CD4-positive, alpha-beta T cell (primary cell): ENCODE measurements at regions not wholly inside any gene's neighbourhood (a gene's known extent, or its start where the extent isn't known, plus 50 kb on each side); places are given as distances from the start of the nearest gene placed in this dataset.

Source experiments
- ATAC-seq: fragments of 200-7000 bp; cut with Tn5 transposase; one replicate; pipeline ENCODE4 v1.10.0; 2022; ENCODE audit warnings: mild to moderate bottlenecking; ENCODE audit not compliant: poor library complexity
- CTCF ChIA-PET: fragments of 350-600 bp; sonication (Branson Sonifier 250); formaldehyde crosslinking; loops from one replicate; lab custom pipeline; 2021; ENCODE audit warnings: antibody characterized with exemption, inconsistent platforms; lab: Charles Lee
- POLR2A ChIA-PET: fragments of 350-600 bp; sonication (Branson Sonifier 250); formaldehyde crosslinking; loops from one replicate; lab custom pipeline; 2021; ENCODE audit warnings: antibody characterized with exemption, inconsistent platforms; lab: Charles Lee
- DNase-seq, 14 experiments: peaks; one replicate each; pipeline ENCODE4 v3.0.0-alpha.2; 2013 to 2020; ENCODE audit warnings: mixed read lengths in 2 of 14
- H3K27ac ChIP-seq, 2 donors: one replicate each; pipeline versions ENCODE4 v1.5.1 to v1.7.0; 2013; ENCODE audit warnings: low read length in 2 of 2, low read depth in 1 of 2, mild to moderate bottlenecking in 1 of 2
- H3K27me3 ChIP-seq, 2 experiments: 1 replicate in 1 of 2; 2 replicates in 1 of 2; pipeline versions ENCODE4 v1.6.1 to v1.7.0; 2013; ENCODE audit warnings: low read length in 2 of 2, control low read depth in 1 of 2, mild to moderate bottlenecking in 1 of 2, moderate library complexity in 1 of 2; ENCODE audit not compliant: insufficient read depth in 2 of 2, control insufficient read depth in 1 of 2
- H3K36me3 ChIP-seq: one replicate; pipeline ENCODE4 v1.6.1; 2013; ENCODE audit warnings: low read length, control low read depth; ENCODE audit not compliant: insufficient read depth
- H3K4me1 ChIP-seq: one replicate; pipeline ENCODE4 v1.6.1; 2013; ENCODE audit warnings: low read length, control low read depth; ENCODE audit not compliant: insufficient read depth
- H3K4me3 ChIP-seq: one replicate; pipeline ENCODE4 v1.5.1; 2013; ENCODE audit warnings: mild to moderate bottlenecking, low read length, moderate library complexity
- H3K9me3 ChIP-seq, 2 experiments: 1 replicate in 1 of 2; 2 replicates in 1 of 2; pipeline versions ENCODE4 v1.6.1 to v1.7.0; 2013; ENCODE audit warnings: low read length in 2 of 2, mild to moderate bottlenecking in 2 of 2, control low read depth in 1 of 2, moderate library complexity in 1 of 2; ENCODE audit not compliant: control insufficient read depth in 1 of 2, insufficient read depth in 1 of 2
- H3K27ac Mint-ChIP-seq: one replicate; pipeline ENCODE4 v1.8.0; 2020; ENCODE audit warnings: mixed read lengths
- H3K27me3 Mint-ChIP-seq: one replicate; pipeline ENCODE4 v1.8.0; 2021; ENCODE audit warnings: mixed read lengths
- H3K36me3 Mint-ChIP-seq: one replicate; pipeline ENCODE4 v1.8.0; 2021; ENCODE audit warnings: low read depth, mixed read lengths
- H3K4me1 Mint-ChIP-seq: one replicate; pipeline ENCODE4 v1.8.0; 2021; ENCODE audit warnings: low read depth, mixed read lengths
- H3K4me3 Mint-ChIP-seq: one replicate; pipeline ENCODE4 v1.8.0; 2020; ENCODE audit warnings: mild to moderate bottlenecking, mixed read lengths
- H3K9me3 Mint-ChIP-seq: one replicate; pipeline ENCODE4 v1.8.0; 2020; ENCODE audit warnings: mixed read lengths
- intact Hi-C, 2 experiments: fragments of 100-400 bp; cut with DNase I in 1 of 2; cut with micrococcal nuclease in 1 of 2; formaldehyde crosslinking; loops; one replicate each; pipeline versions ENCODE4 v1.15.1 to v1.9.0; 2023 to 2025; cut with DNase I, micrococcal nuclease
- TF ChIP-seq, protein P1 (sequence below): fragments of 200-600 bp; IDR thresholded peaks from one replicate; pipeline ENCODE4 v1.8.0; 2022; ENCODE audit warnings: antibody characterized with exemption, mild to moderate bottlenecking

DNA sequence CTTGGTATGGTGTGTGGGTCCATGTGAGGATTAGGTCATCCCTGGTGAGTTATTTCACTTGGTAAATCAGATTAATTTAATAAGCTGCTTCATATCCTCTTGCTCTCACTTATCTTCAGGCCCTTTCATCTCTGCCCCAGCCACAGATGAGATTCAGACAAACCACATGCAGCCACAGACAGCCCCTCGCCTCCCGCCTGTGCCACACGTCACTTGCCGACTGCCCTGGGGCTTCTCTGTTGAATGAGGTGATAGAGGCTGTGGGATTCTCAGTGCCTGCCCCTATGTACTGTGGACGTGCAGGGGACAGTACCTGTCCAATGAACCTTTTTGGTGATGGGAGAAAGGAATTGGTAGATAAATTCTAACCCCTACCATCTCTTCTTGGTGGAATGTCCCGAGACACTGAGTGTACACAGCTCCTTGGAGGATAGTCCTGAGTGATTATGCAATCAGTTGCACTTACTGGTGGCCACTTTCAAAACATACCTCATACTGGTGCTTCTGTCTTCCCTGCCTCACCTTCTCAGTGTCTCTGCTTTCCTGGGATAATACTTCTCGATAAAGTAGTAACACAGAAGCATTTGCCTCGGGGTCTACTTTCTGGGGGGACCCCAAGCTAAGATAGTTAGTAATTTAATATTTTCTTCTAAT is 248.7 kb downstream of the TTC6 start:
- Mint-ChIP-seq H3K36me3 (no peaks in the 10 kb centered on the region), H3K4me1 (no peaks in the 10 kb centered on the region), H3K27me3 (no peaks in the 10 kb centered on the region), H3K27ac (no peak overlapping the region), H3K9me3 (no peaks in the 10 kb centered on the region), H3K4me3 (no peak overlapping the region)
- TF ChIP-seq, protein P1, sequence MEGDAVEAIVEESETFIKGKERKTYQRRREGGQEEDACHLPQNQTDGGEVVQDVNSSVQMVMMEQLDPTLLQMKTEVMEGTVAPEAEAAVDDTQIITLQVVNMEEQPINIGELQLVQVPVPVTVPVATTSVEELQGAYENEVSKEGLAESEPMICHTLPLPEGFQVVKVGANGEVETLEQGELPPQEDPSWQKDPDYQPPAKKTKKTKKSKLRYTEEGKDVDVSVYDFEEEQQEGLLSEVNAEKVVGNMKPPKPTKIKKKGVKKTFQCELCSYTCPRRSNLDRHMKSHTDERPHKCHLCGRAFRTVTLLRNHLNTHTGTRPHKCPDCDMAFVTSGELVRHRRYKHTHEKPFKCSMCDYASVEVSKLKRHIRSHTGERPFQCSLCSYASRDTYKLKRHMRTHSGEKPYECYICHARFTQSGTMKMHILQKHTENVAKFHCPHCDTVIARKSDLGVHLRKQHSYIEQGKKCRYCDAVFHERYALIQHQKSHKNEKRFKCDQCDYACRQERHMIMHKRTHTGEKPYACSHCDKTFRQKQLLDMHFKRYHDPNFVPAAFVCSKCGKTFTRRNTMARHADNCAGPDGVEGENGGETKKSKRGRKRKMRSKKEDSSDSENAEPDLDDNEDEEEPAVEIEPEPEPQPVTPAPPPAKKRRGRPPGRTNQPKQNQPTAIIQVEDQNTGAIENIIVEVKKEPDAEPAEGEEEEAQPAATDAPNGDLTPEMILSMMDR, result no peak
- Histone ChIP-seq H3K36me3 (no peaks in the 10 kb centered on the region), H3K9me3 (no peaks in the 10 kb centered on the region), H3K27ac (no peak overlapping the region), H3K4me1 (no peaks in the 10 kb centered on the region), H3K27me3 (no peaks in the 10 kb centered on the region), H3K4me3 (no peak overlapping the region)
- DNase-seq, result no peak
- ChIA-PET POLR2A (no interaction called here), CTCF (no interaction called here)
- intact Hi-C loops, result no loop called here
- no peak for ATAC-seq

DNA sequence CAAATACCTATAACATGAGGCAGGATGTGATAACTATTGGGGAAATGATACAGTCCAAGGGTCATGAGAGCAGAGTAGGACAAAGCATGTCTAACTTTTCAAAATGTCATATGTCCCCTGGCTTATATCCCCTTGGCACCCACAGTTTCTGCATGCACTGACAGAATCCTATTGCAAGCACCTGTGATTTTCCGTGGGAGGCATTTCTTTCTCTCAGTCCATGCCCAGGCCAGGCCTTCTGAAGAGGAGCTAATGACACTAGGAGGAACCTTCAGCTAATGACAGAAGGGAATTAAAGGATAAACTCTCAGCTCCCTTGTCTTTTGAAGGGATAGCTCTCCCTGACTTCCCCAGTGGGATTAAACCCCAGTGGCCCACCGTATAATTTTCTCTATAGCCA is 249.2 kb downstream of the TTC6 start:
- no peaks in the 10 kb centered on the region for H3K4me1 Mint-ChIP-seq
- TF ChIP-seq, protein P1, result no peak
- no peaks in the 10 kb centered on the region for H3K9me3 ChIP-seq

DNA sequence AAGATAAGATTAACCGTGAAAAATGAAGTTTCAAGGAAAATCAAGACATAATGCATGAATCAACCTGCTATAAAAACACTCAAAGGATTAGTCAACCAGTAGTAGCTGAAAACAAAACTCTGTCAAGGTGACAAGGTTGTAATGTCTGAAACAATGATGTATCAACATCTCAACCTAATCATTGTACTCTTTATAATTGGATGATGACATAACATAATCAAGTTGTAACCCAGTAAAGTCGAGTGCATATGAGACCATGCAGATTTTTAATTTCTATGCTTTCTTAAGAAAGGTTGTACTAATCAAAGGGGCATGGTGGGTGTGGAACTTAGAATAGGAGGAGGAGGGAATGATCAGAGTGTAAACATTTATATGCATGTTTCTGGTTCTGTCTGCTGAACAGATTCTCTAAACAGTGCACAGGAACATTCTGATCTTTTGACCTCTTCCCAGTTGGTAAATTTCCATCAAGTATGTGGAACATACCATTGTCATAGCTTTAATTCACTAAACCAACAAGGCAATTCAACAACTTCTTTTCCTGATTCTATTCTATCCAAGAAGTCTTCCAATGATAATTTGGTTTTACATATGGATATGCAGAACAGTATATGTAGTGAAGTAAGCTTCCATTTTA is 253.7 kb downstream of the TTC6 start:
- H3K27me3 Mint-ChIP-seq, result no peaks in the 10 kb centered on the region
- DNase-seq, result no peak
- ChIA-PET CTCF (no interaction called here), POLR2A (no interaction called here)
- Histone ChIP-seq H3K27me3 (no peaks in the 10 kb centered on the region), H3K9me3 (no peaks in the 10 kb centered on the region), H3K4me1 (no peaks in the 10 kb centered on the region), H3K27ac (no peak overlapping the region), H3K36me3 (no peaks in the 10 kb centered on the region), H3K4me3 (no peak overlapping the region)
- H3K27ac Mint-ChIP-seq, result no peak overlapping the region
- TF ChIP-seq, protein P1, result no peak
- H3K4me1 Mint-ChIP-seq, result no peaks in the 10 kb centered on the region
- no peak overlapping the region for H3K4me3 Mint-ChIP-seq
- H3K9me3 Mint-ChIP-seq, result no peaks in the 10 kb centered on the region
- no peak for ATAC-seq
- intact Hi-C loops, result no loop called here
- no peaks in the 10 kb centered on the region for H3K36me3 Mint-ChIP-seq

More for the DNA sequence above, 249.2 kb downstream of the TTC6 start:
- Mint-ChIP-seq H3K27ac (no peak overlapping the region), H3K4me3 (no peak overlapping the region), H3K9me3 (no peaks in the 10 kb centered on the region), H3K27me3 (no peaks in the 10 kb centered on the region), H3K36me3 (no peaks in the 10 kb centered on the region)
- H3K36me3 ChIP-seq, result no peaks in the 10 kb centered on the region
- DNase-seq (no peak), ATAC-seq (no peak)
- CTCF ChIA-PET, result no interaction called here
- no peaks in the 10 kb centered on the region for H3K4me1 ChIP-seq
- POLR2A ChIA-PET, result no interaction called here
- intact Hi-C loops, result no loop called here
- no peak overlapping the region for H3K4me3 ChIP-seq
- H3K27ac ChIP-seq, result no peak overlapping the region
- no peaks in the 10 kb centered on the region for H3K27me3 ChIP-seq
